Kidney glomerular epithelial cell (primary cell): ENCODE measurements at regions not wholly inside any gene's neighbourhood (a gene's known extent, or its start where the extent isn't known, plus 50 kb on each side); places are given as distances from the start of the nearest gene placed in this dataset.

Source experiments
- DNase-seq: peaks from one replicate; lab custom pipeline; 2025; lab: John Stamatoyannopoulos, UW

DNA sequence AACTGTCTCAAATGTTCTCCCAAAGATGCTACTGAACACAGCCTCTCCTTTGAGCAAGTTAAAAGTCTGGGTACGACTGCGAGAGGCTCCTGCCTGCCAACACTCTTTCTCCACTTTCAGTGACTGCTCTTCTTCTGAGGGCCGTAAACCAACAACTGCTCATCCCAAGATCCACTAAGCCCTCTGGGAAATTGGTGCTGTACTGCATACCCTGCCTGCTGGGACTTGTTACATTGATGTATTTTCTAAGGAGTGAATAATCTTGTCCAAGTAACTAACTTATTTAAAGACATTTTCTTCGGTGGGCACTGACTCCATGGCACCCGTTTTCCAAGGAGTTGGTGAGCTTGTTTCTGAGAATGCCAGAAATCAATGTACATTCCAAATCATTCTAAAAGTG, 87.2 kb downstream of the ZNF280B start:
- DNase-seq: no peak

DNA sequence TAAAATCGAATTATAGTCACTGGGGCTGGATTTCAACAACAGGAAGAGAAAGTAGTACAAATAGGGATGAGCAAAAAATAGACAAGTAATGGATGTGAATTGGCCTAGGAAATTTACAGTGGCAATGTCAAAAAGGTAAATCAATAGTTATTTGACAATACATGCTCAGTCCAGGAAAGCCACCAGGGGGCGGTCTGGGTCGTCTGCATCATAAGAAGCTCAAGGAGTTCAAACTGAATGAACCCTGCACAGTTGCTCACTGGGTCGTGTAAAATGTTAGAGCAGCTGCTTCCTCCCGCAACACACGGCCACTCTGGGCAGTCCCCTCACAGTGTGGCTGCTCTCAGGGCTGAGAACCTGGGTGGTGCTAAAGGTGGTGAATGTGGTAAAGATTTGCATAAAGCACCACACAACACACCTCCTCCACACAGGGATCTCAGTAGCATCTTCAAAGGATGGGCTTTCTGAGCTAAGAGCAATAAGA, 85.9 kb downstream of the ZNF280B start:
- DNase-seq: peak; percentile 30

DNA sequence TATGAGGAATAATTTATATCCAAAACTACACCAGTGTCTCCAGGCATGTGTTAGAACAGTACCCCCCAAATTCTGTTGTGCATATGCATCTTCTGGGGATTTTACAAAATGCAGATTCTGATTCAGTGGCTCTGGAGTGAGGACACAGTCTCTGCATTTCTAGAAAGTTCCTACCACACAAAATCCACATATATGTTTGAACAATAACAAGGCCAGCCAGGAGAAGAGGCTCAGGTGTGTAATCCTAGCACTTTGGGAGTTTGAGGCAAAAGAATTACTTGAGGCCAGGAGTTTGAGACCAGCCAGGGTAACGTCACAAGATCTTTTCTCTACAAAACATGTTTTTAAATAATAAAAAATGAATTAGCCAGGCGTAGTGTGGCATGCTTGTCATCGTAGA, 84.9 kb downstream of the ZNF280B start:
- no peak for DNase-seq

DNA sequence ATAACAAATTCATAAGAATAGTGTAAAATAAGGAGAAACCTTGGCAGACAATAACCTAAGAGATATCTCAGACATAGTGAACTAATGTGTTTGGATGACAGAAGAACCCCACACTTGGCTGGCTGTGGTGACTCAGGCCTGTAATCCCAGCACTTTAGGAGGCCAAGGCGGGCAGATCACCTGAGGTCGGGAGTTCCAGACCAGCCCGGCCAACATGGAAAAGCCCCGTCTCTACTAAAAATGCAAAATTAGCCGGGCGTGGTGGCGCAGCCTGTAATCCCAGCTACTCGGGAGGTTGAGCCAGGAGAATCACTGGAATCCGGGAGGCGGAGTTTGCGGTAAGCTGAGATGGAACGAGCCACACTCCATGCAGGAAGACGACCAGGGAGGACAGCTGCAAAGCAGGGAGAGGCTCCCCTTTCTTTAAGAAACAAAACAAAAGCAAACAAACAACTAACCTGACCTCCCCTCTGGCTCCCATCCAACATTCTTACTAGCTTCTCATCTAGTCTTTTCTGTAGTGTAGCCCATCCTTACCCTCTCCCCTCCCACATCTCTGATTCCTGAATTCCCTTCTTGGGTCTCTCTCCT, 84.2 kb downstream of the ZNF280B start:
- DNase-seq: no peak

DNA sequence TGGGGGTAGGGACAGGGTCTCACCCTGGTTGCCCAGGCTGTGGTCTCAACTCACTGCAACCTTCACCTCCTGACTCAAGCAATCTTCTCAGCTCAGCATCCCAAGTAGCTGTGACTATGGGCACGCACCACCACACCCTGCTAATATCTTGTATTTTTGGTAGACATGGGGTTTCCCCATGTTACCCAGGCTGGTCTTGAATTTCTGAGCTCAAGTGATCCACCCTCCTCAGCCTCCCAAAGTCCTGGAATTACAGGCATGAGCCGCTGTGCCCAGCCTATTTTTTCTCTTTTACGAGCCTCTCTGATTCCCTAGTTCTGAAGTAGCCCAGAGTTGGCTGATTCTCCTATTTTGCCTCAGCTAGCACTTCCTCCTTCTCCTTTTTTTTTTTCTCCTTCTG, 83.6 kb downstream of the ZNF280B start:
- DNase-seq: no peak

DNA sequence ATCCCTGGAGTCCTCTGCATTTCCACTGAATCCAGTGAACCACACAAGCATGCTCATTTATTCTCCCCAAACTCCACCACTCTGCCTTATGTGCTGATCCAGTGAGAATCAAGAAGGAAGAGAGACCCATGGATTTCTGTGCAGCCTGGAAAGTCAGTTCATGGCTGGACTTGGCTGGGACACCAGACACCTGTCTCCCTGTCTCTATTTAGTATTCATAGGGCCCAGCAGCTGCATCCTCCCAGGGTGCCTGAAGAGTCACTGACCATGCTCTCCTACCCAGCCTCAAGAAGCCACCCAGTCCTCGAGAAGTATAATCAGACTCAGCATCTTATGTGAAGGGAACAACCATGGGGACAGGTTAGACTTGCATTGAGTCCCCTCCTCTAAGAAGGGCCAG, 83.2 kb downstream of the ZNF280B start:
- DNase-seq: no peak

DNA sequence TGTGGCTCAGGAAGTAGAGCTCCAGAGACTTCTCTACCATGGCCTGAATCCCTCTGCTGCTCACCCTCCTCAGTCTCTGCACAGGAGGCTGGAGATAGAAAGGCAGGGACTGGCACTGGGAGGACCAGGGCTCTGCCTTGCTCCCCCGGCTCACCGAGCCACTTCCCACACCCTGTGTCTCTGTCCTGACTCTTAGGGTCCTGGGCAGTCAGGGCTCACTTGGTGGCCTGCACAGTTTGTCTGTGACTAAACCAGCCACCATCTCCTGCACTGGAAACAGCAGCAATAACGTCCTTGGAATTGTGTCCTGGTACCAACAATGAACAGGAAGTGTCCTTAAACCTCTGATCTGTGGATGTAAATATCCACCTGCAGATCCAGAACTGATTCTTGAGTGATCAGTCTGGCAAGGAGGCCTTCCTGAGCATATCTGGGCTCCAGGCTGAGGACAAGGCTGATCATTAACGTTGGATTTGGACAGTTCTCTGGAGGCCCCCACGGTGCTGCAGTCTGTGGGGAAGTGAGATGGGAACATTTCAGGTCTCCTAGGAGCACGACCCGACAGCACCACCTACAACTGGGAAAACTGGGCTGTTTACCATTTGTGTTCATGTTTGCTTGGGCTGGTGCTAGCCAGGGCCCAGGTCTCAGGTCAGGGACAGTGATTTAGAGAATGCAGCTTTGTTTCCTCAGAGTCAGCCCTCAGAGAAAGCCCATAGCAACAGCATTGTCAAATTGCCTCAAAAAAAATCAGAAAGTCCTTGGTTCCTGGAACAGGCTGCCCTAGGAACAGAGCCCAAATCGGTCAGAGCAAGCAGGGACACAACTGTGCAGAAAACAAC, 82.5 kb downstream of the ZNF280B start:
- no peak for DNase-seq

DNA sequence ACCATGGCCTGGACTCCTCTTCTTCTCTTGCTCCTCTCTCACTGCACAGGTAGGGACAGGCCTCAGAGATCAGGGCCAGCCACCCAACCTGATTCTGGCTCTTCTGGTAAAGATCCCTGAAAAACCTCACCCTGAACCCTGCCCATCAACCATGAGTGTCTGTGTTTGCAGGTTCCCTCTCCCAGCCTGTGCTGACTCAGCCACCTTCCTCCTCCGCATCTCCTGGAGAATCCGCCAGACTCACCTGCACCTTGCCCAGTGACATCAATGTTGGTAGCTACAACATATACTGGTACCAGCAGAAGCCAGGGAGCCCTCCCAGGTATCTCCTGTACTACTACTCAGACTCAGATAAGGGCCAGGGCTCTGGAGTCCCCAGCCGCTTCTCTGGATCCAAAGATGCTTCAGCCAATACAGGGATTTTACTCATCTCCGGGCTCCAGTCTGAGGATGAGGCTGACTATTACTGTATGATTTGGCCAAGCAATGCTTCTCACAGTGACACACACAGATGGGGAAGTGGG, 80.9 kb downstream of the ZNF280B start:
- DNase-seq: no peak

DNA sequence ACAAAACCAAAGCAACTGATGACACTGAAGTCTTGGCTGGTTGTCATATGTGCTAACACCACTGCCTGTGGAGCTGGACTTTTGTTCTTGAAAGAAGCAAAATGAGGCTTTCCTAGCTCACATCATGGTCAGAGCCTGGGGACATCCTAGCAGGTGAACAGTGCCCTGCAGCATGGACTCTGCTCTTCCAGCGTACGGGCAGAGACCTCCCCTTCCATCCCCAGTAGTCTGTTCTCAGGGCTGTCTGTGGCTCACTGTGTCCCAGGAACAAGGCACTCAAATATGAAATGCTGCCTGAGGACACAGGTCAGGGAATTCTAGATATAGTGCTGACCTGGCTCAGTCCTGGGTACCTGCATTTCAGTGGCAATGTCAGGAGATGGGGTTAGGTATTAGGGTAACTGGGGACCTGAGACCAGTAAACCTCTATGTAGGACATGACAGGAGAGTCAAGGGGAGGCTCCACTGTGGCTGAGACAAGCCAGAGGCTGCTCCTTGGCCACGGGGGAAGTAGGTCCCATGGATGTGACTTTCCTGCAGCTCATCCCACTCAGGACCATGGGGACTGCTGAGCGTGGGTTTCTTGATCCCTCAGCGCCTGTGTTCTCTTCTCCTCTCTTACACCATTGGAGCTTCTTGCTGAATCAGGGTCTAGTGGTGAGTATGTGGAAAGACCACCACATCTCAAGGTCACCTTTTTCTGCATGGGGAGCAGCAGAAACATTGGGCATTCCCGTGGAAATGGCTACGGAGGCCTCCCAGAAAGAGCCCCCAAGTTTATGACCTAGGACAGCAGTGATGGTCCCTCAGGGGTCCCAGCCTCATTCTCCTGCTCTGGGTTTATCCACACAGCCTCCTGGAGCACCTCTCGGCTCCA, 80.1 kb downstream of the ZNF280B start:
- no peak for DNase-seq

DNA sequence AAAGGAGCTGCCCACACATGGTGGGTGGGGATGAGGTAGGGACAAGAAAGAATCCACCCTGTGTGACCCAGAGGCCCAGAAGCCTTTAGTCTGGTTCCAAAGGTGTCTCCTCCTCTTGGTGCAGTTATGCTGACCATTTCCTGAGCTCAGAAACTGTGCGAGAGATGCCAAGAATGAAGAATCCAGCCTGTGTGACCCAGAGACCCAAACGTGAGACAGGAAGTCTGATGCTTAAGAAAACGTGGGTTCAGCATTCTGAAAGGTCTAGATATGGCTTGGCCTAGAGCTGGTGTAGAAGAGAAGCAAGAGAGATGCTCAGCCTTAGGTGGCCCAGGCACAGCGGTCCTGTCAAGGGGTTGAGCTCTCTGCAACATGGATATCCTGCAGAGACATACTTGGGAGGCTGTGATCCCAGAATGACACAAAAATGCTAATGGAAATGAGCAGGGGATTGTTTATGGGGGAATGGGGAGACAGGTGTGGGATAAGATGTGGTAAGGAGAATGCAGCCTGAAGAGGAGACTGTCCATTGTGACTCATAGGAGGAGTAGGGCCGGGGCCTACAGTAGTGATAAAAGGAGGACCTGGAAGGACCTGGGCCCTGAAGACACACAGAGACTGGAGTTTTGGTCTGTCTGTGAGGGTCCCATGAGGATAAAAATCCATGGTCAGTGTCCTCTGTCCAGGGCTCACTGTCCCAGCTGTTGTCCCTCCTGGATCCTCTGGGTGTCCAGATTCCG, 79.0 kb downstream of the ZNF280B start:
- DNase-seq: no peak

DNA sequence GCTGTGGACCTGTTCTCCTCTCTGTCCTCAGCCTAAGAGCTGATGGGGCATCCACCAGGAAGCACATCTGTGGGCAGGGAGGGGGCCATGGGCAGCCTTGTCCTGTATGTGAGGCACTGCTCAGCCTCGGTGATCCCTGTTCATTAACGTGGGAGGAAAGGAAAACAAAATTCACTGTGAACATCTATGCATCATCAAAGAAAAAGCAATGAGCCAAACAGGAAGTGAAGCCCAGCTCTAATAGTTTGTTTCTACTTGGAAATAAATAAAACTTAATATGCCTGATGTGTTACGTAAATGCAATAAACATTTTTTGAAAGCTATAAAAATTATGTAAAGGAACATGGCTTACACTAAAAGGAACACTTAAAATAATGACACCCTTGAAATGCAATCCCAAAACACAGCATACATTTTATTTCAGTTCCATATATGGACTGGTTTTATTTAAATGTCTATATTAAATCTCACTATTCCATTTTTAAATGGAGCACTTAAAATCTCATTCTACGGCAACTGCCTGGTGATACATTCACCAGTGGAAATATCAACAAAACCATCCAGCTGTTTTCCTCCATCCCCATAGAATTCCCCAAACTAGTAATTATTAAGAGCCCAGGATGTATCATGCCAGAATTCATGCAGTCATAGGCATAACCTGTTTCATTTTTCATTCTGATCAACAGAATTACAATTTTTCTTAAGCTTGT, 78.3 kb downstream of the ZNF280B start:
- peak; percentile 52 for DNase-seq

DNA sequence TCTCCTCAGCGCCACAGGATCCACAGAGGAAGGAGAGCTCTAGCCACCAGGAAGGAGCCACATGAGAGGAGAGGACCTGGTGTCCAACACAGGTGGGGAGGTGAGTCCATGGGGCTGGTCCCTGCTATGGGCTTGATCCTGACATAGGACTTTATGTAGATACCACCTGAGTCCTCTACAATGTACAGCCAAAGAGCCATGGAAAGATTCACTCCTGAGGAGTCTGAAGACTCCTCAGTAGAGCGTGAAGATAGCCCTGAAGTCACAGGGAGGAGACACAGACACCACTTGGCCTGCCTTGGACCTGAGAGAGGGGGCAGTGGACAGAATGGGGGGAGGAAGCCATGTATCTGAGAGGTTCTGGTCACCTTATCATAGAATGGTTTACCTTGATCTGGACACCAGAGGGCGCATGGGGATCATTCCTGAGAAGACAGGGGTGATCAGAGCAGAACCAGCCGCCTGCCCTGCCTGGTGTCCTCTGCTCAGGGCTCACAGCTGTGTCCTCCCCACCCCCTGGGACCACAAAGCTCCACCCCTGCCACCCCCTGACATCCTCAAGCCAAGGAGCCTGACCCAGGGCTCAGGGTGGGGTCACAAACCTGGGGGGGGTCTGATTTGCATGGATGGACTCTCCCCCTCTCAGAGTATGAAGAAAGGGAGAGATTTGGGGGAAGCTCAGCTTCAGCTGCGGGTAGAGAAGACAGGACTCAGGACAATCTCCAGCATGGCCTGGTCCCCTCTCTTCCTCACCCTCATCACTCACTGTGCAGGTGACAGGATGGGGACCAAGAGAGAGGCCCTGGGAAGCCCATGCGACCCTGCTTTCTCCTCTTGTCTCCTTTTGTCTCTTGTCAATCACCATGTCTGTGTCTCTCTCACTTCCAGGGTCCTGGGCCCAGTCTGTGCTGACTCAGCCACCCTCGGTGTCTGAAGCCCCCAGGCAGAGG, 77.0 kb downstream of the ZNF280B start:
- DNase-seq: peak; percentile 56

DNA sequence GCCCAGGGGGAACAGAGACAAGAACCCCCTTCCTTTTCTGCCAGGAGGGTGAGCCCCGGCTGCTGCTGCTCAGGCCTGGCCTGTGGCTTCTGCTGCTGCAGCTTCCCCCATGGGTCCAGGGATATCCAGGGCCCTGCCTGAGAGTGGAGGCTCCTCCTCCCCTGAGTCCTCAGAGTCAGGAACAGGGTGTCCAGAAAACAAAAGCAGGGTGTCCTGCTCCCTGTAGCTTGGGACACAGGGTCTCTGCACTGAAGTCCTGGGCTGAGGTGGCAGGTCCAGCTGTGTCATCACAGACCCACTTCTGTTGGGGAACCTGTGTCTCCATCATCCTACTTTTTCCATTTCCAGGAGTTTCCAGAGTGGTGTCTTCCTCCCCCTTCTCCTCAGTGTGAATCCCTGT, 76.1 kb downstream of the ZNF280B start:
- DNase-seq: no peak

DNA sequence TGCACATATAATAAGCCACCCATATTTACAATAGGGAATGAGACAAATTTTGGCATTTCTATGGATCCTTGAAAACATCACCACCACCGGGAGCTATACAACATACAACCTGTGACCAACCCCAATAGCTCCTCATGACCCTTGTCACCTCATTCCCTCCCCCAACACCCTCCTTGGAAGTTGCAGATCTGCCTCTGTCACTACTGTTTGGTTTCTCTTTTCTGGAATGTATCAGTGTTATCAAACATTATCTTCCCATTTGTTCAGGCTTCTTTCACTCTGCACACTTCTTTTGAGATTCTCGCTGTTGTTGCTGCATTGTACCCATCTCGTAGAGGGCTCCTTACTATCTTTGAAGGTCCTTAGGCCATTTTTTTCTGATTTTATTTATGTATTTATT, 75.6 kb downstream of the ZNF280B start:
- DNase-seq: no peak

DNA sequence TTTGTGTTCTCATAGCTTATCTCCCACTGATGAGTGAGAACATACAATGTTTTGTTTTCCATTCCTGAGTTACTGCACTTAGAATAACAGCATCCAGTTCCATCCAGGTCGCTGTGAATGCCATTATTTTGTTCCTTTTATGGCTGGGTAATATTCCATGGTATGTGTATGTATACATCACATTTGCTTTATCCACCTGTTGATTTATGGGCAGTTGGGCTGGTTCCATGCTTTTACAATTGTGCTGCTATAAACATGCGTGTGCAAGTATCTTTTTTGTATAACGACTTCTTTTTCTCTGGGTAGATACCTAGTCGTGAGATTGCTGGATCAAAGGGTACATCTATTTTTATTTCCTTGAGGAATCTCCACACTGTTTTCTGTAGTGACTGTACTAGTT, 74.8 kb downstream of the ZNF280B start:
- DNase-seq: no peak
